ENCODE measurements at regions not wholly inside any gene's neighbourhood (a gene's known extent, or its start where the extent isn't known, plus 50 kb on each side); places are given as distances from the start of the nearest gene placed in this dataset.
"Not testable (repeated sequence)": the region's sequence is repeated elsewhere in the genome, so short reads cannot be mapped to it uniquely, and the experiment has no call there.

DNA sequence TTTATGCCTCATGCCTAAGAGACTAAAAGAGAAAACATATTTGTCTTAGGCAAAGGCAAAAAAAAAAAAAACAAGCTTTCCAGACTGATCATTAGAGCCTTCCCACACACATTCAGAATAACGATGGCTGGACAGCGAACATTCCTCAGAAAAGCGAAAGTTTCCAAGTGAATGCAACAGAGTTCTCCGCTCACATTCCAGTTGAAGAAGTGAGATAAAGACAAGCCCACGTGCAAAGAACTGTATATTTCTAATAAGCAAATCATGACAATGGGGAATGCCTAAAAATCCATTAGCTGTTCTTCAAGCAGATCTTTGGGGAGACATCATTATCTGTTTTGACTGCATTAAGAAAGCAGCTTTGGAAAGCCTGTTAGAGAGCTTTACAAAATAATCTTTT, 347.9 kb downstream of the METTL4 start:
- no peak overlapping the region for H3K4me3 ChIP-seq (ENCODE audit: low read depth, low read length)
- no peak for DNase-seq (ENCODE audit: low read depth)
- TF ChIP-seq, protein P1, sequence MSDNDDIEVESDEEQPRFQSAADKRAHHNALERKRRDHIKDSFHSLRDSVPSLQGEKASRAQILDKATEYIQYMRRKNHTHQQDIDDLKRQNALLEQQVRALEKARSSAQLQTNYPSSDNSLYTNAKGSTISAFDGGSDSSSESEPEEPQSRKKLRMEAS (IDR thresholded peaks at IDR 0.05; ENCODE audit: low read depth, low read length): no peak
- TF ChIP-seq POLR2A (IDR thresholded peaks at IDR 0.05; ENCODE audit: extremely low read depth, insufficient read length) (no peak), MYC (IDR thresholded peaks at IDR 0.05; ENCODE audit: low read depth, low read length) (no peak)
- TF ChIP-seq, protein P2, sequence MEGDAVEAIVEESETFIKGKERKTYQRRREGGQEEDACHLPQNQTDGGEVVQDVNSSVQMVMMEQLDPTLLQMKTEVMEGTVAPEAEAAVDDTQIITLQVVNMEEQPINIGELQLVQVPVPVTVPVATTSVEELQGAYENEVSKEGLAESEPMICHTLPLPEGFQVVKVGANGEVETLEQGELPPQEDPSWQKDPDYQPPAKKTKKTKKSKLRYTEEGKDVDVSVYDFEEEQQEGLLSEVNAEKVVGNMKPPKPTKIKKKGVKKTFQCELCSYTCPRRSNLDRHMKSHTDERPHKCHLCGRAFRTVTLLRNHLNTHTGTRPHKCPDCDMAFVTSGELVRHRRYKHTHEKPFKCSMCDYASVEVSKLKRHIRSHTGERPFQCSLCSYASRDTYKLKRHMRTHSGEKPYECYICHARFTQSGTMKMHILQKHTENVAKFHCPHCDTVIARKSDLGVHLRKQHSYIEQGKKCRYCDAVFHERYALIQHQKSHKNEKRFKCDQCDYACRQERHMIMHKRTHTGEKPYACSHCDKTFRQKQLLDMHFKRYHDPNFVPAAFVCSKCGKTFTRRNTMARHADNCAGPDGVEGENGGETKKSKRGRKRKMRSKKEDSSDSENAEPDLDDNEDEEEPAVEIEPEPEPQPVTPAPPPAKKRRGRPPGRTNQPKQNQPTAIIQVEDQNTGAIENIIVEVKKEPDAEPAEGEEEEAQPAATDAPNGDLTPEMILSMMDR (IDR thresholded peaks at IDR 0.05; ENCODE audit: low read depth, low read length): no peak

DNA sequence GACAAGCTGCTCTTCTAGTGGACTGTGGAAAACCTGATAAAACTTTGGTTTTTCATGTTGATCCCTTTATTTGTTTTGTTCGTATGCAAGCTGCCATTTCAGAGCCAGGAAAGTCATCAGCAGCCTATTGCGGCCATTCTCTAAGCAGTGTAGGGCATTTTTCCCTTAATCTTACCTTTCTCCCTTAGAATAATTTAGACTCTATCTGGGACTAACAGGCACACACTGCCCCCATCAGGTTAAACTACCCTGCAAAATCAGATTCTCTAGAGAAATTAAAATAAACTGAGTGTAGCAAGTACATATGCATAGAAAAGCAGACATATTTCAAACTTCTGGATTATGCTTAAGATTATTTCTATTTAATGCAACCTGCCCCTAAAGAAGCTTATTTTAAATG, 347.5 kb downstream of the METTL4 start:
- peak; percentile 45 for DNase-seq (ENCODE audit: low read depth)
- H3K4me3 ChIP-seq (ENCODE audit: low read depth, low read length): no peak overlapping the region
- TF ChIP-seq, protein P2 (IDR thresholded peaks at IDR 0.05; ENCODE audit: low read depth, low read length): peak; percentile 40
- no peak for TF ChIP-seq POLR2A (IDR thresholded peaks at IDR 0.05; ENCODE audit: extremely low read depth, insufficient read length)

DNA sequence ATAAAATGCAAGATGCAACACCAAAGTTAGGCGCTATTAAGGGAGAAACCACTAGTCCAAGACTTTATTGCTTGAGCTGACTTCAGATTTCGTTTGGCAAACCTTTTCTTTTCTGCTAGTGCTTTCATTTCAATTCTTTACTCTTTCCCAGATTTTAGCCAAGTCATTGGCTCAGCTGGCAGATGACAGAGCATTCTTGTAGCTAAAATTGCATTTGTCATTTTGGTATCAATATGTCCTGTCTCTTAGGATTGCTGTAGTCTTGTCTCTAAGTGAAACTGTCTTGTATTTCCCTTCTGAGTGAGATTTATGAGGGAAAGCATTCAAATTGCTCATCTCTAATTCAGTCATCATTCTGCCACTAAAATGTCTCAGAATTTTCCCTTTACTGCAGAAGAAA, 335.1 kb downstream of the METTL4 start:
- DNase-seq (ENCODE audit: low read depth): no peak
- TF ChIP-seq, protein P2 (IDR thresholded peaks at IDR 0.05; ENCODE audit: low read depth, low read length): no peak
- TF ChIP-seq, protein P1 (IDR thresholded peaks at IDR 0.05; ENCODE audit: low read depth, low read length): no peak
- TF ChIP-seq POLR2A (IDR thresholded peaks at IDR 0.05; ENCODE audit: extremely low read depth, insufficient read length): no peak
- TF ChIP-seq MYC (IDR thresholded peaks at IDR 0.05; ENCODE audit: low read depth, low read length): no peak
- H3K4me3 ChIP-seq (ENCODE audit: low read depth, low read length): no peak overlapping the region

DNA sequence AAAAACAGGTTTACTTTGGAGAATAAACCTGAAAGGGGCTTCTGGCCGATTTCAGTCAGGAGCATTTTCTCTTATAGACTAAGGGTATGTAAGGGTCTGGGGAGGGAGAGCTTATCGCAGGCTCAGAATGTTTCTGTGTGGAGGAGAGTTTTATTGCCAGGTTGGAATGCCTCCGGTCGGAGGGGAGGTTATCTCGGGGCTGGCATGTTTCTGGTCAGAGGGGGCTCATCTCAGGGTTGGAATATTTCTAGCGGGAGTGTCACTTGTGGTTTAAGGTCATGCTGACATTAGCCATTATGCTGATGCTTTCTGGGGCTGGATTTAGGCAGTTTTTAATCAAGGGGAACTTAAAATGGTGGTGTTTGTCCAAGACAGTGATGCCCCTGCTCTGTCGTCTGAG, 333.6 kb downstream of the METTL4 start:
- H3K4me3 ChIP-seq (ENCODE audit: low read depth, low read length): no peak overlapping the region
- no peak for DNase-seq (ENCODE audit: low read depth)

DNA sequence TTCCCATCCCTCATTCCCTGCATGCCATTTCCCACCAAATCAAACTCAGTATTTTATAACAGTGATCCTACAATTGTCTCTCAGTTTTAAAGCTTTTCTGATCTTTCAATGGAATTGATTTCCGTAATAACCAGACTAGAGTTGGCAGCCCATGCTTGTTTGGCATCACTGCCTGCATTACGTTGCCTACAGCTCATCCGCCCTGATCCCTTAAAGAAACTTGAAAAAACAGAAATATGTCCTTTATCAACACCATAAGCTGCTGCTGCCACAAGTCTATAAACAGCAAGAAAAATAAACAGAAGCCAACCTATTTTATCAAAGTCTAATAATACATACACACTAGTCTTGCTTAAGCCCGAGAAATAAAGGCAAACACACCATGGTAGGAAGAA, 331.0 kb downstream of the METTL4 start:
- DNase-seq (ENCODE audit: low read depth): no peak
- no peak overlapping the region for H3K4me3 ChIP-seq (ENCODE audit: low read depth, low read length)
- TF ChIP-seq, protein P2 (IDR thresholded peaks at IDR 0.05; ENCODE audit: low read depth, low read length): no peak
- no peak for TF ChIP-seq POLR2A (IDR thresholded peaks at IDR 0.05; ENCODE audit: extremely low read depth, insufficient read length)
- TF ChIP-seq MYC (IDR thresholded peaks at IDR 0.05; ENCODE audit: low read depth, low read length): no peak
- TF ChIP-seq, protein P1 (IDR thresholded peaks at IDR 0.05; ENCODE audit: low read depth, low read length): no peak

More for the DNA sequence above, 333.6 kb downstream of the METTL4 start:
- TF ChIP-seq, protein P1 (IDR thresholded peaks at IDR 0.05; ENCODE audit: low read depth, low read length): no peak
- TF ChIP-seq, protein P2 (IDR thresholded peaks at IDR 0.05; ENCODE audit: low read depth, low read length): no peak
- no peak for TF ChIP-seq MYC (IDR thresholded peaks at IDR 0.05; ENCODE audit: low read depth, low read length)
- no peak for TF ChIP-seq POLR2A (IDR thresholded peaks at IDR 0.05; ENCODE audit: extremely low read depth, insufficient read length)

DNA sequence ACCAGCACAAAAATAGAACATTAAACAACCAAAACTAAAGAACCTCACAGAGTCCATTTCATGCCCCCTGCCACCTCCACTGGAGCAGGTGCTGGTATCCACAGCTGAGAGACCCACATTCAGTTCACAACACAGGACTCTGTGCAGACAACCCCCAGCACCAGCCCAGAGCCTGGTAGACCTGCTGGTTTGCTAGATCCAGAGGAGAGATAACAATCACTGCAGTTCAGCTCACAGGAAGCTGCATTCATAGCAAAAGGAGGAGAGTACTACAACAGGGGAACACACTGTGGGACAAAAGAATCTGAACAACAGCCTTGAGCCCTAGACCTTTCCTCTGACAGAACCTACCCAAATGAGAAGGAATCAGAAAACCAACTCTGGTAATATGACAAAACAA, 326.7 kb downstream of the METTL4 start:
- TF ChIP-seq MYC (IDR thresholded peaks at IDR 0.05; ENCODE audit: low read depth, low read length) (no peak), POLR2A (IDR thresholded peaks at IDR 0.05; ENCODE audit: extremely low read depth, insufficient read length) (no peak)
- TF ChIP-seq, protein P1 (IDR thresholded peaks at IDR 0.05; ENCODE audit: low read depth, low read length): no peak
- TF ChIP-seq, protein P2 (IDR thresholded peaks at IDR 0.05; ENCODE audit: low read depth, low read length): no peak
- no peak for DNase-seq (ENCODE audit: low read depth)
- no peak overlapping the region for H3K4me3 ChIP-seq (ENCODE audit: low read depth, low read length)

DNA sequence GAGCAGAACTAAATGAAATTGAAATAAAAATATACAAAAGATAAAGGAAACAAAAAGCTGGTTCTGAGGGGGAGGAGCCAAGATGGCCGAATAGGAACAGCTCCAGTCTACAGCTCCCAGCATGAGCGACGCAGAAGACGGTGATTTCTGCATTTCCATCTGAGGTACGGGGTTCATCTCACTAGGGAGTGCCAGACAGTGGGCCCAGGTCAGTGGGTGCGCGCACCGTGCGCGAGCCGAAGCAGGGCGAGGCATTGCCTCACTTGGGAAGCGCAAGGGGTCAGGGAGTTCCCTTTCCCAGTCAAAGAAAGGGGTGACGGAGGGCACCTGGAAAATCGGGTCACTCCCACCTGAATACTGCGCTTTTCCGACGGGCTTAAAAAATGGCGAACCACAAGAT, 324.2 kb downstream of the METTL4 start:
- DNase-seq (ENCODE audit: low read depth): not testable (repeated sequence)

More for the DNA sequence above, 324.2 kb downstream of the METTL4 start:
- not testable (repeated sequence) for H3K4me3 ChIP-seq (ENCODE audit: low read depth, low read length)
